Sciatic nerve (tissue), 2 donors: ENCODE measurements at regions not wholly inside any gene's neighbourhood (a gene's known extent, or its start where the extent isn't known, plus 50 kb on each side); places are given as distances from the start of the nearest gene placed in this dataset.
A peak's percentile ranks its signal among the peaks of the same experiment; 100 is the strongest.
"Not testable (repeated sequence)": the region's sequence is repeated elsewhere in the genome, so short reads cannot be mapped to it uniquely, and the experiment has no call there.

Experiments used
- ATAC-seq: fragments of 200-7000 bp; cut with Tn5 transposase; one replicate; pipeline ENCODE4 v1.9.1; 2020; ENCODE audit warnings: mild to moderate bottlenecking, moderate library complexity
- DNase-seq: peaks from one replicate; pipeline ENCODE4 v3.0.0-alpha.2; 2020; ENCODE audit warnings: low spot score
- intact Hi-C: fragments of 100-400 bp; cut with DNase I; formaldehyde crosslinking; loops from one replicate; pipeline ENCODE4 v1.14.2; 2022
- donor health status: DM: no; HTN: no; CAD: no.
- donor health status: DM: no; HTN: no; CAD: no.

- intact Hi-C loops, result no loop called here
- peak; percentile 70 for ATAC-seq
These were observed 115.5 kb upstream of the G2E3 start for GRCh38 chr14:30443368-30444007.

GRCh38 chr14:30444451-30444850 is 114.5 kb upstream of the G2E3 start:
- ATAC-seq (no peak), DNase-seq (no peak)
- intact Hi-C loops, result no loop called here

More at GRCh38 chr14:30443368-30444007, 115.5 kb upstream of the G2E3 start:
- no peak for DNase-seq

GRCh38 chr14:30445011-30445793 is 113.8 kb upstream of the G2E3 start:
- intact Hi-C loops, result no loop called here
- no peak for ATAC-seq
- DNase-seq, result no peak

- ATAC-seq, result no peak
- no peak for DNase-seq
- intact Hi-C loops, result no loop called here
These were observed 113.1 kb upstream of the G2E3 start for GRCh38 chr14:30445852-30446251.

DNA sequence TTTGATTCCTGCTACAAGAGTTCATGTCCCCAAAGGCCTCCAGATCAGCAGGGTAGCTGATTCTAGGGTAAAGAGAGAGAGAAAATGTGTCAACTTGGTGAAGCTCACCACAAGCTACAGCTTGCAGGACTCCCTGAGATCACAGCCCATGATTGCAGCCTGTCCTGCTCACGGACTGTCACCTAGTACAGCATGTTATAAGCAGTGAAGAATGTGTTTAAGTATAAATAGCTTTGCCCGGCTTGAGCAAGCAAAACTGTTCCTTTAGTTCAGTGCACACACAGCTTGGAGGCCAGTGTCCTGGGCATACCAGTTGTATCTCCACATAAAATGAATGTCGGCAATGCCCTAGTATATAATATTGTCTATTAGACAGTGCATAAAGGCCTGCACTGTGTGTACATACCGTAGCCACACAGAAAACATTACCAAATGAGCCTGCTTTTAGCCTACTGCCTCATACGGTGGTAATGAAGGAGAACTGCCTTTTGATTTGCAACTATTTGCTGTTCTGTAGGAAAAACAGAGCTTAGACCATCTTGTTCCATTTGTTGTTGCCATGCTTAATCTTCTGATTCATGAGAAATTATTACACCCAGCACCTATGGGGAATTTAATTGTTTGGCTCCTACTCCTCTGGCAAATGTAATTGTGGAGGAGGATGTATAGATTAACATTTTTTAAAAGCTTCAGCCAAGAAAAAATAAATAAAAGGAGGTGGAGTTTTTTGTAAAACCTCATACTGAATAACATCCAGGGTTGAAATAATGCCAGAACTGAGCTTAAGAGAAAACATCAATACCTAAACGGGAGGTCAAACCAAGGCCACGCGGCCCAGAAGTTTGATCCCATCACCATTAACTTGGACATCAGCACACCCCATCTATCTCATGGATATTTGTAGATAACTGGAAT is 108.1 kb upstream of the G2E3 start:
- peak; percentile 49 for ATAC-seq
- intact Hi-C loops, result no loop called here

DNA sequence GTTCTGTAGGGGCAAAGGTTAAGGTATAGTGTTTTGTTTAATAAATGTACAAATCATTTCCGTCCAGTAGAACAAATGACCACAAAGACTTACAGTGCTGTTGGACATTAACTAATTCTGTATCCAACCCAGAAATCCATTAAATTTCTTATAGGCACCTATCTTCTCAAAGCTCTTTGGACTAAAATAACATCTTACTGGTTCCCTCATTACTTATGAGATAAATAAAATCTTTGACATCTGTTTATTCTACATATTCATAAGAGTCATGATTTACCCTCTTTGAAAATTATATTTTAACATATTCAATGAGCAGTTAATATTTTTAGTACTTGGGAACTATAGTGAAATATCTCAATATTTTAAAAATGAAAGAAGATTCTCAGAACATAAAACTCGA is 102.7 kb upstream of the G2E3 start:
- intact Hi-C loops, result no loop called here
- DNase-seq, result no peak
- no peak for ATAC-seq

More for the DNA sequence above, 108.1 kb upstream of the G2E3 start:
- no peak for DNase-seq

DNA sequence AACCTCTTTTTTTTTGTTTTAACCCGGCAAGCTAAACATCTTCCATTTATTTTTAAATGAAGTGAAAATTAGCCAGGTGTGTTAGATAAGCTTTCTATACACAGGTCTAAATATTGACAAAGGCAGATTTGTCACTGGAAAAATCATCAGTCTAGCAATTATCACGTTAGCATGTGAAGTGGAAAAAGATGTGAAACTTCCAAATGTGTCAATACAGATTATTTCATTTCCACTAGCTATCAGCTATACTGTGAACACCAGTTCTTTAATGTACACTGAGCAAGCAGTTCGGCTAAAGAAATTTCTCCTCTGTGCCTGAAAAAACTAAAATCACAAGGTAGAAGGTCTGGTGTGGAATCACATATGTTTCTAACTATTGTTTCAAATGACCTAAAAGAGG is 96.6 kb upstream of the G2E3 start:
- intact Hi-C loops, result no loop called here
- ATAC-seq (no peak), DNase-seq (no peak)

DNA sequence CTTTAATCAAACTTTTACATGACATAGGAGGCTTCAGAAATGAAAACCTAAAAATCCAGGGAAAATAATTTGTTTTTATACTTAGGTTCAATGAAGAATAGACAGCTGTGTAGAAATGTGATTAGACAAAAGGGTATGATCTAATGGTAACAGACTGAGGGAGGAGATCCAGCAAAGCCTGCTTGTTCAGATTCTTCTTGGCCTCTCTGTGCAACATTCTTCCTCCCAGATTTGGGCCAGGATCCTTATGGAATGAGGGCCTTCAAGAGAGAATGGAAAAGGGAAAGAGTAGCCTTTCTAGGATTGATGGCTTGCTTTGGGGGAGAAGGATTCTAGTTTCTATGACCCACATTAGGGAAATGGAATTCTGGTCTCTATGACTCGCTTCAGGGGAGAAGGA is 94.5 kb upstream of the G2E3 start:
- no peak for DNase-seq
- intact Hi-C loops, result no loop called here
- ATAC-seq, result no peak

GRCh38 chr14:30468354-30468753 is 90.6 kb upstream of the G2E3 start:
- DNase-seq, result no peak
- intact Hi-C loops, result no loop called here
- no peak for ATAC-seq

GRCh38 chr14:30471980-30472379 is 87.0 kb upstream of the G2E3 start:
- DNase-seq (no peak), ATAC-seq (no peak)
- intact Hi-C loops, result no loop called here

GRCh38 chr14:30473846-30474696 is 84.9 kb upstream of the G2E3 start:
- intact Hi-C loops, ATAC-seq, DNase-seq: not testable (repeated sequence)

DNA sequence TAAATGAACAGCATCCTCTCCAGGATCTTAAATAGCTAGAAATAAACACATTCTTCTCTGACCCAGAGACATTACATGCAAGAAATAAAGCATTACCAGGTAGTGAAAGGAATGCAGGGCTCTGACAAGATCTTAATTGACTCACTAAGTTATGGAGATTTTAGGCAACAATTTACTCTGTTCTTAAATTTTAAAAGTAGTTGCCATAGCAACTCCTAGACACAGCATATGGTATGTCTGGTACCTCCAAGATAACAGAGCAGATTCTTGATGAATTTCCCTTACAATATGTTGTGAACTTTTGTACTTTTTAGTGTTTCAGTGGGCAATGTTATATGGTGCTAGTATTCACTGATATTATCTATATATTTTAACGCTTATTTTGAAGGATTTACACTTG is 76.7 kb upstream of the G2E3 start:
- DNase-seq (no peak), ATAC-seq (no peak)
- intact Hi-C loops, result no loop called here

- DNase-seq, result no peak
- ATAC-seq, result no peak
- intact Hi-C loops, result no loop called here
These were observed 74.8 kb upstream of the G2E3 start for GRCh38 chr14:30484201-30484600.

GRCh38 chr14:30484976-30485375 is 74.0 kb upstream of the G2E3 start:
- intact Hi-C loops, result no loop called here
- no peak for DNase-seq
- no peak for ATAC-seq

GRCh38 chr14:30496852-30497251 is 62.1 kb upstream of the G2E3 start:
- ATAC-seq, result no peak
- intact Hi-C loops, result no loop called here
- no peak for DNase-seq

DNA sequence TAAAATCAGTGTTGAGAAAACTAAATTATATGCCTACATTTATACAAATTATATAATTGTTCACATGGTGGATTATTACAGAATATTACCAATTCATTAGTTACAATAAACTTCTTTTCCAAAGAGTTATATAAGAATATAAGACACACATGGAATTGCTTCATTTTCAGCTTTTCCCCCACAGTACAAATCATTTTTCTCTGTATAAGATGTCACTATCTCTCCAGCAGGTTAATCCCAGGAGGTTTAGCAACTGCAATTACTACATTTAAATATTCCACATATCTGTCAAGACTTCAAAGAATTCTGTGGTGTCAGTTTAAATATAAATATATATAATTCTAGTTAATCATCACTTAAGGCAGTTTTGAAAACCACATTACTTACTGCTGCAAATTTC is 59.6 kb upstream of the G2E3 start:
- DNase-seq, result no peak
- ATAC-seq, result no peak
- intact Hi-C loops, result no loop called here

DNA sequence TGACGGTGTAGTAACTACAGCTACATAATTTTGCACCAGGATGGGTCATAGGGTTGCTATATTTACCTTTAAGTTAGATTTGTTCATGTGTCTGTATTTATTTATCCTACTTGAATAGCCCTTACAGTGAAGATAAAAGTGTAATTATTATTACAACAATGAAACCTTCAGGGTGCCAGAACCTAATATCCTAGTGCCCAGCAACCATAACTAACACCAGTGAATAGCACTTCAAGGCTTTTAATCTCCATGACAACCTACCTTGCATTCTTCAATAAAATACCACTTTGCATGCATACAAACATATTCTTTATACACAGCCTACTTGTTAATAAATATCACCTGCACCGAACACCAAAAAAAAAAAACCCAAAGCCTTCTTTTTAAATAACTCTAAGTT is 58.7 kb upstream of the G2E3 start:
- ATAC-seq, result no peak
- intact Hi-C loops, result no loop called here

DNA sequence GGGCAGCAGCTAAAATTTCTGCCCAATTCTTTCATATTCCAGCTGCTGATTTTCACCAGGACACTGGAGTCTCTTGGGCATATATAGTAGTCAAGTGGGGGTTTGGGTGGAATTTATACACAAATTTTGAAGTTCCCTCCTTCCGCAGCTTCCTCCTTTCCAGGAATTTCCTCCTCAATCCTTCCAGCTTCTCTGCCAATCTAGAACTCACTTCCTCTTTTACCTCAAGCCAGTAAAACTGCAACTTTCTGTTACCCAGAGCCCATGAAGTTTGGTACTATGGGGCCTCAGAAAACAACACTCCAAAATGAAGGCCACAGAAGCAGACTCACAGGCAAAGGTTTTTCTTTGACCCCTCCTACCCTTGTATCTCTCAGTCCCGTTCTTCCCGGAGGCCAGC is 51.7 kb upstream of the G2E3 start:
- DNase-seq (no peak), ATAC-seq (no peak)
- intact Hi-C loops, result no loop called here

More for the DNA sequence above, 58.7 kb upstream of the G2E3 start:
- DNase-seq, result no peak
